Mucosa of descending colon (tissue), 3 donors: ENCODE measurements at regions not wholly inside any gene's neighbourhood (a gene's known extent, or its start where the extent isn't known, plus 50 kb on each side); places are given as distances from the start of the nearest gene placed in this dataset.

Experiments
- ATAC-seq: fragments of 200-7000 bp; cut with Tn5 transposase; one replicate; pipeline ENCODE4 v1.9.1; 2020; ENCODE audit warnings: mild to moderate bottlenecking, moderate library complexity
- DNase-seq, 3 donors: peaks; one replicate each; pipeline ENCODE4 v3.0.0-alpha.2; 2020
- H3K36me3 ChIP-seq: fragments of 200-600 bp; one replicate; pipeline ENCODE4 v1.8.0; 2021; ENCODE audit warnings: low read depth, mild to moderate bottlenecking
- H3K4me1 ChIP-seq: fragments of 200-600 bp; one replicate; pipeline ENCODE4 v1.8.0; 2021; ENCODE audit warnings: low read depth, mild to moderate bottlenecking
- H3K4me3 ChIP-seq: fragments of 200-600 bp; one replicate; pipeline ENCODE4 v1.8.0; 2021; ENCODE audit warnings: mild to moderate bottlenecking
- H3K9me3 ChIP-seq: fragments of 200-600 bp; one replicate; pipeline ENCODE4 v1.8.0; 2021; ENCODE audit warnings: mild to moderate bottlenecking
- intact Hi-C, 2 donors: fragments of 100-400 bp; cut with DNase I in 1 of 2; cut with micrococcal nuclease in 1 of 2; formaldehyde crosslinking; loops; one replicate each; pipeline versions ENCODE4 v1.11.0 to v1.11.1; 2022; cut with DNase I, micrococcal nuclease
- TF ChIP-seq, protein P1 (sequence below): fragments of 200-600 bp; IDR thresholded peaks from one replicate; pipeline ENCODE4 v1.8.0; 2022; ENCODE audit warnings: antibody characterized with exemption, mild to moderate bottlenecking
- donor health status: DM: no; HTN: no; CAD: no; lungs with moderate emphysema.
- donor health status: DM: no; HTN: no; CAD: no.
- donor health status: DM: no; HTN: yes; CAD: no.

DNA sequence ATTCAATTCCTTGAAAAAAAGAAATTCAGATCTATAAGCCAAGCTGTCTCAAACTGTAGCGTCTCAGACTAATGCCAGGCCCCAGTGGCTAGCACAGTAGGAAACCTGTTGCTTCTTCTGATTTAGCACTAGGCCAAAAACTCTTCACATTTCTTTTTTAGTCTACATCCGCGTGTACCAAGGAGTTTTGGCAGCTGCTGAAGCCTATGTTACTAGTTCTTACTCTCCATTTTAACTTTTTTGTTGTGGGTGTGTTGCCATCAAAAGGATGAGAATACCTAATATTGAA, 65.0 kb upstream of the BTN3A2 start:
- Histone ChIP-seq H3K36me3 (no peaks in the 10 kb centered on the region), H3K4me1 (no peaks in the 10 kb centered on the region), H3K9me3 (no peaks in the 10 kb centered on the region), H3K4me3 (no peak overlapping the region)
- TF ChIP-seq, protein P1, sequence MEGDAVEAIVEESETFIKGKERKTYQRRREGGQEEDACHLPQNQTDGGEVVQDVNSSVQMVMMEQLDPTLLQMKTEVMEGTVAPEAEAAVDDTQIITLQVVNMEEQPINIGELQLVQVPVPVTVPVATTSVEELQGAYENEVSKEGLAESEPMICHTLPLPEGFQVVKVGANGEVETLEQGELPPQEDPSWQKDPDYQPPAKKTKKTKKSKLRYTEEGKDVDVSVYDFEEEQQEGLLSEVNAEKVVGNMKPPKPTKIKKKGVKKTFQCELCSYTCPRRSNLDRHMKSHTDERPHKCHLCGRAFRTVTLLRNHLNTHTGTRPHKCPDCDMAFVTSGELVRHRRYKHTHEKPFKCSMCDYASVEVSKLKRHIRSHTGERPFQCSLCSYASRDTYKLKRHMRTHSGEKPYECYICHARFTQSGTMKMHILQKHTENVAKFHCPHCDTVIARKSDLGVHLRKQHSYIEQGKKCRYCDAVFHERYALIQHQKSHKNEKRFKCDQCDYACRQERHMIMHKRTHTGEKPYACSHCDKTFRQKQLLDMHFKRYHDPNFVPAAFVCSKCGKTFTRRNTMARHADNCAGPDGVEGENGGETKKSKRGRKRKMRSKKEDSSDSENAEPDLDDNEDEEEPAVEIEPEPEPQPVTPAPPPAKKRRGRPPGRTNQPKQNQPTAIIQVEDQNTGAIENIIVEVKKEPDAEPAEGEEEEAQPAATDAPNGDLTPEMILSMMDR, result no peak
- intact Hi-C loops, result no loop called here
- no peak for DNase-seq
- ATAC-seq, result no peak

DNA sequence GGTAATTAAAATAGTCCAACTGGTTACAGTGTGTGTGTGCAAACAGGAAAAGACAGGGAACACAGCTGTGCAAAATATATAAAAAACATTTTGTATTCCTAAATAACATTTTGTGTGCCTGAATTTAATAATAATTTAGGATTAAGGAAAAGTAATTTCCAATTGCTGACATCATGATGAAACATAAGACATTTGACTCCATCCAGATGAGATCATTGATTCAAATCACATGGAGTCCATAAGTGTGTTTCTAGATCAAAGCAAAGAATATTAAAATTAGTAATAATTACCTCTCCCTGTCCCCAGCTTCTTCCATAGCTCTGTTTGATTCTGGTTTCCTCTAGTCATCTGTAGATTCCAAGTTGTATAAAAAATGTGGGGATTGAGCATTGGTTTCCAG, 64.6 kb upstream of the BTN3A2 start:
- no peaks in the 10 kb centered on the region for H3K36me3 ChIP-seq
- intact Hi-C loops, result no loop called here
- H3K4me3 ChIP-seq, result no peak overlapping the region
- H3K9me3 ChIP-seq, result no peaks in the 10 kb centered on the region
- TF ChIP-seq, protein P1, result no peak
- no peak for DNase-seq
- H3K4me1 ChIP-seq, result no peaks in the 10 kb centered on the region
- no peak for ATAC-seq

DNA sequence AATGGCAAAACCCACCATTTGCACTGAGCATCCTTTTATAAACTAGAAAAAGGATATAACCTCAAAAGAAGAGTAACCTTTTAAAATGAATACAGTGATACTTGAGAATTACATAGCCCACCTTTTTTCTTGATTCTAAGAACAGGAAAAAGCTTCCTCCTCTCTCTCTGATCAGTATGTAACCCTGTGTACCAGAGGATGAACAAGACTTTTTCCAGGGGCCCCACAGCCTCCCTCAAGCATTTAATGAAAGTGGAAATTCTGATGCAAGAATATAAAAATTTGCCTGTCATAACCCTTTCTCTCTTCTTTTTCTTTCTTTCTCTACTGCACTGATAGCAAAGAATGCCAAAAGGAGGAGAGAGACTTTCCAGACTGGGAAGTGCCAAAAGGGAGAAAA, 64.2 kb upstream of the BTN3A2 start:
- no peak for DNase-seq
- no peak overlapping the region for H3K4me3 ChIP-seq
- TF ChIP-seq, protein P1, result no peak
- ATAC-seq, result no peak
- no peaks in the 10 kb centered on the region for H3K36me3 ChIP-seq
- no peaks in the 10 kb centered on the region for H3K9me3 ChIP-seq
- intact Hi-C loops, result no loop called here
- H3K4me1 ChIP-seq, result no peaks in the 10 kb centered on the region

DNA sequence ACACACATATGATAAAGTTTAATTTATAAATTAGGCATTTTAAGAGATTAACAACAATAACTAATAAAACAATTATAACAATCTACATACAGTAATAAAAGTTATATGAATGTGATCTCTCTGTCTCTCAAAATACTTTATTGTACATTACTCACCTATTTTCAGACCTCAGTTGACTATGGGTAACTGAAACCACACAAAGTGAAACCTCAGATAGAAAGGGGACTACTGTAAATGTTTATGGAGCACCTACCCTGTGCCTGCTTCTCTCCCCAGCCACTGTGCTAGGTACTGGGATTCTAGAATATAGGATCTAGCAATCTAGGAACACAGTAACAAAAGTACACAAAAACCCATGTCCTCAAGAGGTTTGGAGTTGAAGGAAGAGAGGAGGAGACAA, 63.4 kb upstream of the BTN3A2 start:
- H3K4me3 ChIP-seq, result no peak overlapping the region
- intact Hi-C loops, result no loop called here
- no peaks in the 10 kb centered on the region for H3K36me3 ChIP-seq
- H3K4me1 ChIP-seq, result no peaks in the 10 kb centered on the region
- no peaks in the 10 kb centered on the region for H3K9me3 ChIP-seq
- DNase-seq, result no peak
- TF ChIP-seq, protein P1, result no peak
- no peak for ATAC-seq

DNA sequence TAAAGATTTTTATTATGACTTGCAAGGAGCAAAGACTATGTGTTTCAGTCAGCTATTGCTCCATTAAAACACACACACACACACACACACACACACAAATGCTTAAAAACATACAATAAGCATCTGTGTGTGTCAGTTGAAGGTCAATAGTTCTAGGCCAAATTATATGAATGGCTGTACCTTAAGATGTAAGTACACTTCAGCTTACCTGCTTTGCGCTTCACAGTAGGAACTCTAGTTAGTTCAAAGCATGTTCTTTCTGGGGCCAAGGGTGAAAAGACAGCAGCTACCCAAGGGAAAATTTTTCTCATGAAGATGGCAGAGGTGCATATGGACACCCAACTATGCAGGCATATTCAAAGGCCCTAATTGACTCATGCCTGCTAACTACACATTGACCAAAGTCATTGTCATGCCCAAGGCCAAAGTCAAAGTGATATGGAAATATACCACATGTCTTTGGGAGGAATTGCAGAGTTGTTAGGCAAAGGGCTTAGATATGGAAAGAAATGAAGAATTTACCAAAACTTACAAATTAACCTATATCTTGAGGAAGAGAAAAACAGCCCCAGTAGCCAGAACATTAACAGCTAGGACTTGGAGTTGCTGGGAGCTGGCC, 61.9 kb upstream of the BTN3A2 start:
- no peak for ATAC-seq
- Histone ChIP-seq H3K4me3 (no peak overlapping the region), H3K4me1 (no peaks in the 10 kb centered on the region), H3K36me3 (no peaks in the 10 kb centered on the region), H3K9me3 (no peaks in the 10 kb centered on the region)
- TF ChIP-seq, protein P1, result no peak
- DNase-seq, result no peak
- intact Hi-C loops, result no loop called here

DNA sequence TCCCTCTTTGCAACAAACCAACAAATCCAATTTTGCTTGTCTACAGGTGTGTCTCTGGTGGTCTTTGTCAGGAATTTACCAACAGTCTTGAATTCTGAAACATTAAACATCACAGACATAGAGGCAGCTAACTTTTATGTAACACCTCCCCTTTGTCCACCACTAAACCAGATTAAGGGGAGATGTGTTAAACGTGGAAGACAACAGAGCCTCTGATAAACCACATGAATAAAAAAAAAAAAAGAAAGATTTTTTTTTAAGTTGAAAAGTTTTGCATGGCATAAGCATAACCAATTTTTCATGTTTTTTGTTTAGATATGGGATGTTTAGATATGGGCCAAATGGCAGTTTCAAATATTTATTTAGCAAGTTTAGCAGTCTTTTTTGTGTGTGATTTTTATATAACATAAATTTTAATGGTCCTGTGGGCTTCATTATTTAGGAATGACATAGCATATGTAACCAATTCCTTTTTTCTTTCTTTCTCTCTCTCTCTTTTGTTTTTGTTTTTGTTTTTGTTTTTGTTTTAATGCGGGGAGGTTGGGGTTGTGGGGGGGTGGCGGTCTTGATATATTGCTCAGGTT, 60.7 kb upstream of the BTN3A2 start:
- H3K9me3 ChIP-seq, result no peaks in the 10 kb centered on the region
- TF ChIP-seq, protein P1, result no peak
- H3K4me1 ChIP-seq, result no peaks in the 10 kb centered on the region
- ATAC-seq (no peak), DNase-seq (no peak)
- no peak overlapping the region for H3K4me3 ChIP-seq
- no peaks in the 10 kb centered on the region for H3K36me3 ChIP-seq
- intact Hi-C loops, result no loop called here
